Esophagus (tissue), 2 donors: ENCODE measurements at regions not wholly inside any gene's neighbourhood (a gene's known extent, or its start where the extent isn't known, plus 50 kb on each side); places are given as distances from the start of the nearest gene placed in this dataset.

ENCODE experiments used
- H3K27ac ChIP-seq, 2 donors: one replicate each; pipeline ENCODE4 v1.5.1; 2013; ENCODE audit warnings: low read depth in 2 of 2, mild to moderate bottlenecking in 2 of 2, inconsistent platforms in 1 of 2, low read length in 1 of 2, moderate library complexity in 1 of 2
- H3K27me3 ChIP-seq, 2 donors: one replicate each; pipeline ENCODE4 v1.6.1; 2013; ENCODE audit warnings: low read length in 2 of 2, control low read depth in 1 of 2, mild to moderate bottlenecking in 1 of 2; ENCODE audit not compliant: insufficient read depth in 2 of 2, control insufficient read depth in 1 of 2
- H3K36me3 ChIP-seq, 2 donors: one replicate each; pipeline ENCODE4 v1.6.1; 2013; ENCODE audit warnings: low read length in 1 of 2; ENCODE audit not compliant: control insufficient read depth in 2 of 2, insufficient read depth in 2 of 2
- H3K4me1 ChIP-seq, 2 donors: one replicate each; pipeline ENCODE4 v1.6.1; 2013; ENCODE audit warnings: low read length in 1 of 2; ENCODE audit not compliant: control insufficient read depth in 2 of 2, insufficient read depth in 2 of 2
- H3K4me3 ChIP-seq, 2 donors: one replicate each; pipeline ENCODE4 v1.5.1; 2013; ENCODE audit warnings: low read length in 2 of 2, mild to moderate bottlenecking in 2 of 2, low read depth in 1 of 2, moderate library complexity in 1 of 2
- H3K9me3 ChIP-seq, 2 donors: one replicate each; pipeline ENCODE4 v1.6.1; 2013; ENCODE audit warnings: mild to moderate bottlenecking in 2 of 2, low read depth in 1 of 2, low read length in 1 of 2, moderate library complexity in 1 of 2; ENCODE audit not compliant: control insufficient read depth in 2 of 2, insufficient read depth in 1 of 2
- WGBS, 2 donors: extraction: QIAGEN DNeasy Blood & Tissue Kit; methylation state at CpG; one replicate each; pipeline ENCODE4 v1.1.7; 2013; 5-methylcytosine and 5-hydroxymethylcytosine counted together
- donor health status: healthy with polysubstance abuse.
- donor health status: Bipolar disorder and iron deficiency.

GRCh38 chr13:74620308-74620707, 486.1 kb upstream of the KLF12 start:
- H3K9me3 ChIP-seq, result no peaks in the 10 kb centered on the region
- 77 to 82% methylated on average over 4 of the region's 4 CpGs for WGBS, 2 donors
- H3K27ac ChIP-seq, result no peak overlapping the region
- H3K4me1 ChIP-seq, result no peaks in the 10 kb centered on the region
- H3K4me3 ChIP-seq, result no peak overlapping the region
- no peaks in the 10 kb centered on the region for H3K36me3 ChIP-seq
- H3K27me3 ChIP-seq, result no peaks in the 10 kb centered on the region

DNA sequence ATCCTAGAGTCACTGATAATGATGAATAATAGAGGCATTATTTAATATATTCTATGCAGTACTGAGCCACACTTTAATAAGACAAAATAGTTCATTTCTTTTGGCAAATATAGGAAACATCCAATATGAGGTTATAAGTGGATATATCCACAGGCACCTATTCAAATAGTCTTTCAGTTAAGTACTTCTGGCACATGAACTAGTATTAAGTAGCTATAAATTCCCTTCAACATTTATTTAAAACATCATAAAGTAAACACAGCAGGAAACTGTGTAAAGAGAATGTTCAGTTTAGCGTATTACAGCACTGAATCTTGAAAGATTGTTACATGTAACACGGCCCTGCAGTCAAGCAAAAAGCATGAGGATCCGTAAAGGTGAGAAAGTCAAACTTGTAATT, 463.3 kb upstream of the KLF12 start:
- WGBS, 2 donors, result 43 to 59% methylated on average over 3 of the region's 3 CpGs
- H3K36me3 ChIP-seq, result no peaks in the 10 kb centered on the region
- H3K9me3 ChIP-seq, result no peaks in the 10 kb centered on the region
- H3K27me3 ChIP-seq, result peaks cover 0 to 2% of the 10 kb centered on the region in 2 donors
- H3K27ac ChIP-seq, result no peak overlapping the region
- H3K4me3 ChIP-seq, result no peak overlapping the region
- no peaks in the 10 kb centered on the region for H3K4me1 ChIP-seq

- Histone ChIP-seq H3K27ac (no peak overlapping the region), H3K4me3 (no peak overlapping the region)
- 65 to 69% methylated on average over 5 of the region's 5 CpGs for WGBS, 2 donors
Measured at GRCh38 chr13:74596691-74597090, 462.5 kb upstream of the KLF12 start.

DNA sequence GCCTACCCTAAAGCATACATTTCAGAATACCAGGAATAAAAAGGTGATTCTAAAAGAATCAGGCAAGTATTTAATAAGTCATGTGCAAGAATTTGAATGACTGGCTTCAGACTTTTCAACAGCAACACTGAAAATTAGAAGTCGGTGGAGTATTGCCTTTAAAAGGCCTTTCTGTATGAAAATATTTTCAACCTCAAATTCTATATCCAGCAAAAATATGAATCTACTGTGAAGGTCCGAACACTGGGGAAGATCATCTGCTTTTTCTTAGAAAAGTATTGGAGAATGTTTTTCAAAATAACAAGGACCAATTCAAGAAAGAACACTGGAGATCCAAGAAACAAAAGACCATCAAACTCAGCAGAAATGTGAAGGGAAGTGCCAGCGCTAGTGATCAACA, 459.5 kb upstream of the KLF12 start:
- Histone ChIP-seq H3K4me3 (no peak overlapping the region), H3K36me3 (no peaks in the 10 kb centered on the region), H3K4me1 (no peaks in the 10 kb centered on the region), H3K9me3 (no peaks in the 10 kb centered on the region), H3K27ac (no peak overlapping the region), H3K27me3 (peaks cover 0 to 2% of the 10 kb centered on the region in 2 donors)
- WGBS, 2 donors, result 93% methylated on average over 3 of the region's 3 CpGs

More at GRCh38 chr13:74596691-74597090, 462.5 kb upstream of the KLF12 start:
- H3K36me3 ChIP-seq, result no peaks in the 10 kb centered on the region
- peaks cover 0 to 2% of the 10 kb centered on the region in 2 donors for H3K27me3 ChIP-seq
- H3K9me3 ChIP-seq, result no peaks in the 10 kb centered on the region
- no peaks in the 10 kb centered on the region for H3K4me1 ChIP-seq

DNA sequence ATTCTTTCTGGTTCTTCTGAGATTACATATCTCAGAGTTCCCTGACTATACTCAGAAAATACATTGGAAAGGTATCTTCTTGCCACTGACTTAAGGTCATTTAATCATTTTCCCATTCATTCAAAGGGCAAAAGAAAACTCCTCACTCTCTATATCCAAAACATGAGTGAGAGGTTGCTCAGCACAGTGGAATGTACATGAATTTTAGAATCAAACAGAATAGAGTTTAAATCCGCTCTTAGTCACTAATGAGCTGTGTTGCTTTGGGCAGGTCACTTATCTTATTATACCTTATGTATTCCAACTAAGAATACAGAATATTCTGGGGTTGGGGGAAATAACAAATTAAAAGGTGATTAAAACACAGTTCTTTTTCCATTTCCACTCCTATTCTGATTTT, 452.6 kb upstream of the KLF12 start:
- WGBS, 2 donors, result 85 to 88% methylated on average over 1 of the region's 1 CpG
- no peaks in the 10 kb centered on the region for H3K9me3 ChIP-seq
- H3K4me1 ChIP-seq, result no peaks in the 10 kb centered on the region
- no peaks in the 10 kb centered on the region for H3K36me3 ChIP-seq
- no peak overlapping the region for H3K27ac ChIP-seq
- no peaks in the 10 kb centered on the region for H3K27me3 ChIP-seq
- H3K4me3 ChIP-seq, result no peak overlapping the region

GRCh38 chr13:74576420-74576819, 442.2 kb upstream of the KLF12 start:
- H3K27me3 ChIP-seq, result no peaks in the 10 kb centered on the region
- no peak overlapping the region for H3K4me3 ChIP-seq
- WGBS, 2 donors, result 77 to 81% methylated on average over 5 of the region's 5 CpGs
- H3K36me3 ChIP-seq, result no peaks in the 10 kb centered on the region
- H3K4me1 ChIP-seq, result no peaks in the 10 kb centered on the region
- no peak overlapping the region for H3K27ac ChIP-seq
- H3K9me3 ChIP-seq, result no peaks in the 10 kb centered on the region

- H3K4me1 ChIP-seq, result no peaks in the 10 kb centered on the region
- H3K36me3 ChIP-seq, result no peaks in the 10 kb centered on the region
- no peaks in the 10 kb centered on the region for H3K27me3 ChIP-seq
- H3K4me3 ChIP-seq, result peak overlapping the region; percentile 6 to 28
- WGBS, 2 donors, result 0 to 1% methylated on average over 29 of the region's 29 CpGs
- H3K27ac ChIP-seq, result no peak overlapping the region
- H3K9me3 ChIP-seq, result no peaks in the 10 kb centered on the region
Measured at GRCh38 chr13:74575729-74576125, 441.5 kb upstream of the KLF12 start.

DNA sequence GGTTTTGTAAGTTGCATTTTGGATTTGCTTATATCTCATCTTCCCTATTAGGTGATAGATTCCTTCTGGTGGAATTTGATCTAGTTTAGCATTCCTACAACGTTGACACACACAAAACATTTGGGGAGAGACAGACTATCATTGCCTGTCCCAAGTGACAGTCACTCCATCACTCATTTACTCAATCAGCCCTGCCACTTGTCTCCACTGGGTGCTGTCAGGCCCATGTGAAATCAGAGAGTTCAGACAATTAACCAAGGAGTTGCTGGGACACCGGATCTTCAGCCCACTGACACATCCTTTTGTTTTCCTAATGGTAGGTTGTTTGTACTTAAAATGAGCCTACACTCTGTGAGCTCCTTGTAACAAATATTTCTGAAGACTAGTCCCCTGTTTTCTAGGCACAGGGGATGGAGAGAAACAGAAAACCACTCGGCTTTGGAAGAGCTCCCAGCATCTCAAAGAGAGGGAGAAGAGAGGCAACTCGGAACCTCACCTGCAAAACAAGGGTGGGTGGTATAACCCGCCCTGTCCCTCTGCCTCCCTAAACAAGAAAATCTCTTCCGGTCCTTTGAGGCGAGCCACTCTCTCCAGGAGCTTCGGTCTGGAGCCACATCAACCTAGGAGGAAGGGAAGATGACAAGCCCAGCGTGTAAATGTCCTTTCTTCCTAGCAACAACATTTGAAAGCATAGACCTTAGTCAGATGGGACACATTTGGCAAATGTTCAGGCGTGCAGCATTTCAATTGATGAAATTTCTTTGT, 440.9 kb upstream of the KLF12 start:
- no peak overlapping the region for H3K27ac ChIP-seq
- H3K36me3 ChIP-seq, result no peaks in the 10 kb centered on the region
- no peaks in the 10 kb centered on the region for H3K9me3 ChIP-seq
- no peaks in the 10 kb centered on the region for H3K27me3 ChIP-seq
- 24% methylated on average over 10 of the region's 10 CpGs for WGBS, 2 donors
- peak overlapping the region in 1 of 2 donors; percentile 28 for H3K4me3 ChIP-seq
- H3K4me1 ChIP-seq, result no peaks in the 10 kb centered on the region

GRCh38 chr13:74573654-74574053, 439.4 kb upstream of the KLF12 start:
- Histone ChIP-seq H3K36me3 (no peaks in the 10 kb centered on the region), H3K4me3 (no peak overlapping the region), H3K27ac (no peak overlapping the region), H3K27me3 (no peaks in the 10 kb centered on the region), H3K4me1 (no peaks in the 10 kb centered on the region), H3K9me3 (no peaks in the 10 kb centered on the region)
- WGBS, 2 donors, result 82 to 85% methylated on average over 7 of the region's 7 CpGs

DNA sequence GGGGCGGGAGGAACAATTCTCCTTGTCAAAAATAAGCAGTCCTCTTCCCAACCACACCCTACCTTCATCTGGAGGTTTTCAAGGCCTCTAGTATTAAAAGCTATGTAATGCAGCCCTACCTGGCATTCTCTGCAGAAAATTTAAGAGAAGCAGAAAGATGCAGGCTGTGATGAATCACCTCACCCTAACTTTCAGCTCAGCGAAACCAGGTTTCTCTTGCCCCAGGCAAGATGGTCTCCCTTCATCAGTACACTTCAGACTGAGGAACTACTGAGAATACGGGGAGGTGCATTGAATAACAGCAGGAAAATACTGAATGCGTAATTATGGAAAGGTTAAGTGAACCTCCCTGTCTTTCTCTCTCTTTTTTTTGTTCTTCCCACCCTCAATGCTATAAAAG, 437.6 kb upstream of the KLF12 start:
- Histone ChIP-seq H3K27ac (no peak overlapping the region), H3K36me3 (no peaks in the 10 kb centered on the region), H3K4me3 (no peak overlapping the region), H3K4me1 (no peaks in the 10 kb centered on the region), H3K9me3 (no peaks in the 10 kb centered on the region), H3K27me3 (no peaks in the 10 kb centered on the region)
- 79 to 80% methylated on average over 4 of the region's 4 CpGs for WGBS, 2 donors
